ENCODE measurements at regions not wholly inside any gene's neighbourhood (a gene's known extent, or its start where the extent isn't known, plus 50 kb on each side); places are given as distances from the start of the nearest gene placed in this dataset.

DNA sequence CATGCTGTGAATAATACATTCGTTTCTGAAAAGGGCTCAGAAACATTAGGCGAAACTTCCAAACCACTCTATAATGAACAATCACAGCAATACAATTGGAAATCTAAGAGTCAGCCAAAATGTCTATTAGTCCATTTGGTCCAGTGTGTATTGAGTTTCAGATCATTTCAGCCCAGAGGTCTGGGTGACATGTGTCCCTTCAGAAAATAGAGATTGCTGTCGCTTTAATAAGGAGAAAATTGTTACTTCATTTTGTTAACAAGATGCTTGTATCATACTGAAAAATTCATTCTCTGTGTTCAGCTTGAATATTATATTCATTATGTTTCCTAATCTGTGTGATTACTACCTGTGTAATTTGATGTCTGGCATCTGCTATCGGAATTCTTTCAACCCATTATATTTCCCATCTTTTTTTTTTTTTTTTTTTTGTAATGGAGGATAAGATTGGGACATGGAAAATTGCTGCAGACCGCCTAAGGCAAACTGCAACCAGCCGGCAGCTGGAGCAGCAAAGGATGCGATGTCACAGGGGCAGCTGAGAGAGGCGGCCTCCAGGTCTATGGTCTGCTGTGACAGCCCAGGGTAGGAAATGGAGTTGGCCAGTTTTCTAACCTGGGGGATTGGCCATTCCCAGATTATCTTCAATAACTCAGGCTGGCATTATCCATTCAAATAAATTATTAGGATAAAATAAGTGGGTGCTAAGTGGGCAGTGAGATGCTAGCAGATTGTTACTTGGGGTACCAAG, 170.9 kb upstream of the NPVF start:
- TF ChIP-seq, protein P1, sequence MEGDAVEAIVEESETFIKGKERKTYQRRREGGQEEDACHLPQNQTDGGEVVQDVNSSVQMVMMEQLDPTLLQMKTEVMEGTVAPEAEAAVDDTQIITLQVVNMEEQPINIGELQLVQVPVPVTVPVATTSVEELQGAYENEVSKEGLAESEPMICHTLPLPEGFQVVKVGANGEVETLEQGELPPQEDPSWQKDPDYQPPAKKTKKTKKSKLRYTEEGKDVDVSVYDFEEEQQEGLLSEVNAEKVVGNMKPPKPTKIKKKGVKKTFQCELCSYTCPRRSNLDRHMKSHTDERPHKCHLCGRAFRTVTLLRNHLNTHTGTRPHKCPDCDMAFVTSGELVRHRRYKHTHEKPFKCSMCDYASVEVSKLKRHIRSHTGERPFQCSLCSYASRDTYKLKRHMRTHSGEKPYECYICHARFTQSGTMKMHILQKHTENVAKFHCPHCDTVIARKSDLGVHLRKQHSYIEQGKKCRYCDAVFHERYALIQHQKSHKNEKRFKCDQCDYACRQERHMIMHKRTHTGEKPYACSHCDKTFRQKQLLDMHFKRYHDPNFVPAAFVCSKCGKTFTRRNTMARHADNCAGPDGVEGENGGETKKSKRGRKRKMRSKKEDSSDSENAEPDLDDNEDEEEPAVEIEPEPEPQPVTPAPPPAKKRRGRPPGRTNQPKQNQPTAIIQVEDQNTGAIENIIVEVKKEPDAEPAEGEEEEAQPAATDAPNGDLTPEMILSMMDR (IDR thresholded peaks at IDR 0.05; ENCODE audit: borderline replicate concordance, control extremely low read depth, extremely low read depth, insufficient read depth, missing control alignments): no peak
- no peak for DNase-seq (ENCODE audit: low spot score)
- in situ Hi-C loops (cut with MboI; ENCODE audit: low sequenced_read_pairs, unreplicated experiment): loop anchor here (25.0 kb wide), 1 partner anchor 438 kb away; no protein-coding TSS in a partner anchor

DNA sequence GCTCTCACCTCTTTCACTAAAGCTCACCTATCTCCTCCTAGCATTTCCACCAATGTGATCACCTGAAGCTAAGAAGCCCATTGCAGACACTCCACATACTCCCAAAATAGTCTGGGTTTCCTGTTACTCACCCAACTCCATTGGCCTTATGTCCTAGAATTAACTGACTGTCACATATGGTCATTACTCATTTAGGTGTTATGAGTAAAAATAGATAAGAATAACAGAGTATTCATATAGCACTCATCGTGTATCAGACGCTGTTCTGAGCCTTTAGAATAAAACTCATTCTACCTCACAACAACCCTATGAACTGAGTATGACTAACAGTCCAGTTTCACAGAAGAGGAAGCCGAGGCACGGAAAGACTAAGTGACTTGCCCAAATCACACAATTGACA, 174.2 kb upstream of the NPVF start:
- TF ChIP-seq, protein P1 (IDR thresholded peaks at IDR 0.05; ENCODE audit: borderline replicate concordance, control extremely low read depth, extremely low read depth, insufficient read depth, missing control alignments): no peak
- in situ Hi-C loops (cut with MboI; ENCODE audit: low sequenced_read_pairs, unreplicated experiment): no loop called here
- no peak for DNase-seq (ENCODE audit: low spot score)

DNA sequence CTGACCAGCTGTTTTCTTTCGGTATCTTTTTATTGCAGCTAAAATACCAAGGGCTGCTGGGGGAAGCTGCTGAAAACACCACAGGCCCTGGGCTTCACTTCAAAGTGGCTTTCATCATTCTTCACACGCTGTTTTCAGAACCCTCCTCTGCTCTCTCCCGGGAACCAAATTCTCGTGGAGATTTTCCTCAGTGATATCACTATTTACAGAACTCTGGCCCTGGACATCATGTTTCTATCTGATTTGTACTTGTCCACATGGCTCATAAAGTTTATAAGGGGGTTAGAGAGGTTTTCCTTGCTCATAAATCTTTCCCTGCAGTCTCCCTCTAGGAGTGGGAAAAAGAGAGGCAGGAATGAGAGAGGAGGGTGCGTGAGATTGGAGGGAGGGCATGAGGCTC, 177.4 kb upstream of the NPVF start:
- in situ Hi-C loops (cut with MboI; ENCODE audit: low sequenced_read_pairs, unreplicated experiment): no loop called here
- DNase-seq (ENCODE audit: low spot score): no peak
- TF ChIP-seq, protein P1 (IDR thresholded peaks at IDR 0.05; ENCODE audit: borderline replicate concordance, control extremely low read depth, extremely low read depth, insufficient read depth, missing control alignments): no peak

DNA sequence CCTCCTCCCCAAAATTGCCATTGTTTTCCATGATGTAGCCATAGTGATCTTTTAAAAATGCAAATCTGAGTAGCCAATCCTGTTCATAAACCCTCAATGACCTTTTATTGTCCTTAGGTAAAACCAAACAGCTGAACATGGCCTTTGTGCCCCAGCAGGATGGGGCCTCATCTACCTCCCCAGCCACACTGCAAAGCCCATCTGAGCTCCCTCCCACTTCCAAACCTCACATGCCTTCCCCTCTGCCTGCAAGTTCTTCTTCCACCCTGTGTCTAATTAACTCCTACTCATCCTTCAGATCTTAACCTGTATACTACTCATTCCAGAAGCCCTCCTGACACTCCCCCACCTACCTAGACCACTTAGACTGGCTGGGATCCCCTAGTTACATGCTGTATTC, 178.8 kb upstream of the NPVF start:
- DNase-seq (ENCODE audit: low spot score): no peak
- TF ChIP-seq, protein P1 (IDR thresholded peaks at IDR 0.05; ENCODE audit: borderline replicate concordance, control extremely low read depth, extremely low read depth, insufficient read depth, missing control alignments): no peak
- in situ Hi-C loops (cut with MboI; ENCODE audit: low sequenced_read_pairs, unreplicated experiment): no loop called here

DNA sequence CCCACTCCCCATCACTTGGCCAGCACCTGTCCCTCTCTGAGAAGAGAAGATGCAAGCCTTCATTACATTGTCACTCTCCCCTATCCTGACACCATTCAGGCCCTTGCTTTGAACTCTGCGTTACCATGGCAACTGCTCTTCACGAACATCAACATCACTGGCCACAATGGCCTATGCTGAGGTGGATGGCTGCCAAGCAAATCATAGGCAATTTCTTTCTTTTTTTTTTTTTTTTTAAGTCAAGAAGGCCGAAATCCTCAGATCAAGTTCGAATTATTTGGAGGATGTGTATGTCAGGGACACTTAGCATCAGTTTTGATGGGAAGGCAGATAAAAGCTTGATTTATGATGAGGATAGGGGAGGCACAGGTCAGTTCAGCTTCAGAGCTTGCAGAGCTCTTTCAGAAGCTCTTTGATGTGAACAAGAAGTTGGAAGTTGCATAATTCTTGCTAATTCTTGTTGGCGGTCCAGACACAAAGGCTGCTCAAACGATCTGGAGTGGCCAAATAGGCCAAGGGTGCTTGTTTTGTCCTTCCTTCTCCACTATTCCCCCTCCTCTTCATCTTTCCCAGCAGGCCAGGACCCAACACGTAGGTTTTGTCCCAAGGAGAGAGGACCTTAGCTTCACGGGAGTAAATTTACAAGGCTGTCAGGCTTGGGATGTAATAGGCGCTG, 179.9 kb upstream of the NPVF start:
- in situ Hi-C loops (cut with MboI; ENCODE audit: low sequenced_read_pairs, unreplicated experiment): no loop called here
- no peak for DNase-seq (ENCODE audit: low spot score)
- TF ChIP-seq, protein P1 (IDR thresholded peaks at IDR 0.05; ENCODE audit: borderline replicate concordance, control extremely low read depth, extremely low read depth, insufficient read depth, missing control alignments): no peak

DNA sequence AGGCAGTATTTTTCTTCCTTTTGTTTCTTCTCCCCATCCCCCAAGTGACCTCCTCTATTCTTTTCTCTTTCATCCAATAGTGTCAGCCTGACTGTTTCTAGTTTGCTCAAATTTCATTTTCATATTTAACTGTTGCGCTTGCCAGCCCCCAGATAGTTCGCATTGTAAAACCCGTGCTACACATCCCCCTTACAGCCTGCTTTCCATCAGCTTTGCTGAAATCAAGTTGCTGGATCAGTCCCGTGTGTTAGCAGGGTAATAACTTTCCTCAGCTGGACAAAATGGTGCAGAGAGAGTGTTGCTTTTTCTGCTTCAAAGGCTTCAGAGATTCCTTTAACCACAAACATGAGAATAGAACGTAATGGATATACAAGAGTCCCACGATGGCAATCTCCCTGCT, 180.6 kb upstream of the NPVF start:
- TF ChIP-seq, protein P1 (IDR thresholded peaks at IDR 0.05; ENCODE audit: borderline replicate concordance, control extremely low read depth, extremely low read depth, insufficient read depth, missing control alignments): no peak
- in situ Hi-C loops (cut with MboI; ENCODE audit: low sequenced_read_pairs, unreplicated experiment): no loop called here
- DNase-seq (ENCODE audit: low spot score): no peak
